ENCODE measurements at regions not wholly inside any gene's neighbourhood (a gene's known extent, or its start where the extent isn't known, plus 50 kb on each side); places are given as distances from the start of the nearest gene placed in this dataset.

DNA sequence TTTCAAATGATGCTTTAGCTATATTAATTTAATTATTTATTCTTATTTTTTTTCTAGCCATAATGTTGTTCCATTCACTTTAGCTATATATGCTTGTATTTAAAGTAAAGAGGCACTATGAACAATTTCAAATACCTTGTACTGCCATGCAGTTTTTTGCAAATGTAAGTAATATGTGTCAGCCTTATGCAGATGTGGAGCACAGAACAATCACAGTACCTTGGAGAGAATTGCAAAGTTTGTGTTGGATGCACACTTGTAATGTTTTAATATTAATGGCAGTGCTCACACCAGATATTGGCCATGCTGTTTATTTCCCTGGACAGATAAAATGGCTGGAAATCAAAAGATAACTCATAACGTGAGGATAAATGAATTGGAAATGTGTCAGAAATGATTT is 663.5 kb upstream of the SEMA3D start:
- Histone ChIP-seq H3K27ac (no peak overlapping the region), H3K4me3 (no peak overlapping the region), H3K4me1 (no peaks in the 10 kb centered on the region), H3K36me3 (no peaks in the 10 kb centered on the region), H3K9me3 (no peaks in the 10 kb centered on the region), H3K27me3 (no peaks in the 10 kb centered on the region)
- 69 to 75% methylated on average over 1 of the region's 1 CpG for WGBS, 2 donors
- no peak for ATAC-seq (ENCODE audit: low FRiP score in 2 of 2)
- no peak for TF ChIP-seq POLR2A (IDR thresholded peaks at IDR 0.05)
- no peak for TF ChIP-seq EP300 (IDR thresholded peaks at IDR 0.05)
- TF ChIP-seq POLR2AphosphoS5 (IDR thresholded peaks at IDR 0.05), result no peak
- TF ChIP-seq, protein P1, sequence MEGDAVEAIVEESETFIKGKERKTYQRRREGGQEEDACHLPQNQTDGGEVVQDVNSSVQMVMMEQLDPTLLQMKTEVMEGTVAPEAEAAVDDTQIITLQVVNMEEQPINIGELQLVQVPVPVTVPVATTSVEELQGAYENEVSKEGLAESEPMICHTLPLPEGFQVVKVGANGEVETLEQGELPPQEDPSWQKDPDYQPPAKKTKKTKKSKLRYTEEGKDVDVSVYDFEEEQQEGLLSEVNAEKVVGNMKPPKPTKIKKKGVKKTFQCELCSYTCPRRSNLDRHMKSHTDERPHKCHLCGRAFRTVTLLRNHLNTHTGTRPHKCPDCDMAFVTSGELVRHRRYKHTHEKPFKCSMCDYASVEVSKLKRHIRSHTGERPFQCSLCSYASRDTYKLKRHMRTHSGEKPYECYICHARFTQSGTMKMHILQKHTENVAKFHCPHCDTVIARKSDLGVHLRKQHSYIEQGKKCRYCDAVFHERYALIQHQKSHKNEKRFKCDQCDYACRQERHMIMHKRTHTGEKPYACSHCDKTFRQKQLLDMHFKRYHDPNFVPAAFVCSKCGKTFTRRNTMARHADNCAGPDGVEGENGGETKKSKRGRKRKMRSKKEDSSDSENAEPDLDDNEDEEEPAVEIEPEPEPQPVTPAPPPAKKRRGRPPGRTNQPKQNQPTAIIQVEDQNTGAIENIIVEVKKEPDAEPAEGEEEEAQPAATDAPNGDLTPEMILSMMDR (IDR thresholded peaks at IDR 0.05), result no peak
- no peak for DNase-seq

DNA sequence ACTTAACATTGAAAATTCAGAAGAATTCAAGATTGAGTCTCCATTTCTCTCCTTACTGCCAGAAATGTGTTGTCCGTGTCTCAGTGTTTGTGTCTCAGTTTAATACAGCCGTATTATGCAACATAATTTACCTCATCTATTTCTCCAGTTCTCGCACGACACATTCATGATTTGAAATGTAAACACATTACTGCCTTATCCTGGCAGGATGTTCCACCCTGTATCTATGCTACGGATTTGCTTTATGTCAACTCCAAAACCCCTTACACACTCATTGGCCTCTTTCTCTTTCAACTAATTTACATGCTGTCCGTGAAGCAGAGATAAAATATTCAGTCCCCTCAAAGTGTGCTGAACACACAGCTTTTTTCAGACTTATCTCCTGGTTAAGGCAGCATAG is 653.7 kb upstream of the SEMA3D start:
- no peaks in the 10 kb centered on the region for H3K36me3 ChIP-seq
- WGBS, 2 donors, result 47 to 50% methylated on average over 6 of the region's 6 CpGs
- no peaks in the 10 kb centered on the region for H3K27me3 ChIP-seq
- no peaks in the 10 kb centered on the region for H3K4me1 ChIP-seq
- no peak overlapping the region for H3K4me3 ChIP-seq
- DNase-seq (no peak), ATAC-seq (ENCODE audit: low FRiP score in 2 of 2) (no peak)
- H3K9me3 ChIP-seq, result no peaks in the 10 kb centered on the region
- no peak overlapping the region for H3K27ac ChIP-seq
- TF ChIP-seq POLR2A (IDR thresholded peaks at IDR 0.05) (no peak), POLR2AphosphoS5 (IDR thresholded peaks at IDR 0.05) (no peak), EP300 (IDR thresholded peaks at IDR 0.05) (no peak)
- TF ChIP-seq, protein P1 (IDR thresholded peaks at IDR 0.05), result no peak

DNA sequence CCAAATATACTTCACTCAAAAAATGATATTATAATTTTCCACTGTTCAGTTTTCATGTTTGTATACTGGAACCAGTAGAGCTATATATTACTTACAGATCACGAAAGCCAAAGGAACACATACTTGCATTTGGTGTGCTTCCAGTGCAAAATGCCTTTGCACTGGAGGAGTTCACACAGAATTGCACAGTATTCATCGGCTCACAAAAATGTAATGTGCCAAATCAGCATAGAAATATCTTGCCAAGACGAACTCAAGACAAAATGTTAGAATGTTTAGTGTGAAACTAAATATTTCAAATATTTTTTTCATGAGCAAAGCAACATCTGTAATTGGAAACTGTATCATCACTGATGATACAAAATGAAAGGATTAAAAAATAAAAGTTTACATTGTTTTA is 646.2 kb upstream of the SEMA3D start:
- no peaks in the 10 kb centered on the region for H3K4me1 ChIP-seq
- H3K27ac ChIP-seq, result no peak overlapping the region
- H3K4me3 ChIP-seq, result no peak overlapping the region
- H3K9me3 ChIP-seq, result no peaks in the 10 kb centered on the region
- no peak for DNase-seq
- no peaks in the 10 kb centered on the region for H3K36me3 ChIP-seq
- 60 to 67% methylated on average over 3 of the region's 3 CpGs for WGBS, 2 donors
- TF ChIP-seq, protein P1 (IDR thresholded peaks at IDR 0.05), result no peak
- TF ChIP-seq EP300 (IDR thresholded peaks at IDR 0.05), result no peak
- no peaks in the 10 kb centered on the region for H3K27me3 ChIP-seq
- no peak for ATAC-seq (ENCODE audit: low FRiP score in 2 of 2)

DNA sequence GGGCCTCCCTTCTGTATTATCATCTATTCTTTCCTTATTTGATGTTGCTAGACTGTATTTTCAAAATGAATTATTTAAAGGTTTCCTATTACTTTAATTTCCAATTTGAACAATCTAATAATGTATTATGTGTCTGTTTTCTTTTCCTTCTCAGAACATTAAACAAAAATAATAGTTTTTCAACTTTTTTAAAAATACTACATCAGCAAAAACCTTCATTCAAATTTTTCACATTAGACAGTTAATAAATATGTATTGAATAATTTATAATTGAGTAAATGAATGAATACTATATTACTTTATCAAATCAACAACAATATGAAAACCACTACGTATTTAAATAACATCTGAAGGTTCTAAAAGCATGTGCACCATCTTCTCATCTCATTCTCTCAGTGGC is 644.1 kb upstream of the SEMA3D start:
- Histone ChIP-seq H3K27ac (no peak overlapping the region), H3K27me3 (no peaks in the 10 kb centered on the region), H3K4me1 (no peaks in the 10 kb centered on the region), H3K9me3 (no peaks in the 10 kb centered on the region), H3K36me3 (no peaks in the 10 kb centered on the region), H3K4me3 (no peak overlapping the region)
- DNase-seq (no peak), ATAC-seq (ENCODE audit: low FRiP score in 2 of 2) (no peak)
- TF ChIP-seq POLR2A (IDR thresholded peaks at IDR 0.05) (no peak), EP300 (IDR thresholded peaks at IDR 0.05) (no peak), POLR2AphosphoS5 (IDR thresholded peaks at IDR 0.05) (no peak)
- TF ChIP-seq, protein P1 (IDR thresholded peaks at IDR 0.05), result no peak
- WGBS, 2 donors, result 47 to 52% methylated on average over 1 of the region's 1 CpG

DNA sequence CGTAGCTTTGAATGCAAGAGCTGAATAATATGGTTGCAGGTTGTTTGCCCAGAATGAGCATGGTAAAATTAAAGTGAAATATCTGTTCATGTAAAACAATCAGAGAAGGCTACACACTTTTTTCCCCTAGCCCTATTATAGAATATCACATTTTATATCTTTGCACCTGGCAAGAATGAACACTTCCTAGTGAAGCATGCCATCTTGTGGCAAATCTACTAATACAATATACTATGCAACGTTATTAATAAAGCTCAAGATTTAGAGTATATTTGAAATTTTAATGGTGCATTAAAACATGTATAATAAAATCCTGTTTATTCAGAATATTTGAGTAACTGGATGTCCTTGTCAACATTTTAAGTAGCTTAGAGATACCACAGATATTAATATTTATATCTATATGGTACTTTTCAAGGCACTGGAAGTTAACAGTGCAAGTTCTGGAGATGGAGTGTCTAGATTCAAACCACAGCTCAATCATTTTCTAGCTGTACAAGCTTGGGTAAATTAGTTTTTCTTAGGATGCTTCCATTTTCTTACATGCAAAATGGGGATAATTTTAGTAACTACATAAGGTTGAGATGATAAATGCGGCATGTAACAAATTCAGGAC is 643.1 kb upstream of the SEMA3D start:
- DNase-seq (no peak), ATAC-seq (ENCODE audit: low FRiP score in 2 of 2) (no peak)
- Histone ChIP-seq H3K9me3 (no peaks in the 10 kb centered on the region), H3K27me3 (no peaks in the 10 kb centered on the region), H3K27ac (no peak overlapping the region), H3K36me3 (no peaks in the 10 kb centered on the region), H3K4me3 (no peak overlapping the region), H3K4me1 (no peaks in the 10 kb centered on the region)
- WGBS, 2 donors, result 54 to 58% methylated on average over 3 of the region's 3 CpGs
- TF ChIP-seq POLR2A (IDR thresholded peaks at IDR 0.05) (no peak), EP300 (IDR thresholded peaks at IDR 0.05) (no peak)
- TF ChIP-seq, protein P1 (IDR thresholded peaks at IDR 0.05), result peak in 3 of 6 experiments; percentile 8 to 10 (median 9)
